SK-N-DZ (cell line): ENCODE measurements at regions not wholly inside any gene's neighbourhood (a gene's known extent, or its start where the extent isn't known, plus 50 kb on each side); places are given as distances from the start of the nearest gene placed in this dataset.
A peak's percentile ranks its signal among the peaks of the same experiment; 100 is the strongest.

Experiments used
- DNase-seq: peaks from one replicate; pipeline ENCODE4 v3.0.0-alpha.2; 2015; ENCODE audit warnings: low spot score

- no peak for DNase-seq
Measured at GRCh38 chr12:20250761-20251160, 117.6 kb upstream of the PDE3A start.

GRCh38 chr12:20257311-20257710, 111.0 kb upstream of the PDE3A start:
- DNase-seq = no peak

- no peak for DNase-seq
Measured at GRCh38 chr12:20259786-20260185, 108.6 kb upstream of the PDE3A start.

- no peak for DNase-seq
Measured at GRCh38 chr12:20260851-20261250, 107.5 kb upstream of the PDE3A start.

- no peak for DNase-seq
Measured at GRCh38 chr12:20262119-20262518, 106.2 kb upstream of the PDE3A start.

GRCh38 chr12:20264026-20264425, 104.3 kb upstream of the PDE3A start:
- no peak for DNase-seq

- DNase-seq = peak; percentile 71
Measured at GRCh38 chr12:20264608-20265114, 103.7 kb upstream of the PDE3A start.

GRCh38 chr12:20268121-20268732, 100.1 kb upstream of the PDE3A start:
- DNase-seq = no peak

GRCh38 chr12:20268771-20269170, 99.6 kb upstream of the PDE3A start:
- no peak for DNase-seq

GRCh38 chr12:20269337-20270067, 98.8 kb upstream of the PDE3A start:
- peak; percentile 95 for DNase-seq

GRCh38 chr12:20270557-20270956, 97.8 kb upstream of the PDE3A start:
- DNase-seq = peak; percentile 18

- DNase-seq = no peak
Measured at GRCh38 chr12:20272161-20272560, 96.2 kb upstream of the PDE3A start.

- DNase-seq = no peak
Measured at GRCh38 chr12:20272801-20273200, 95.5 kb upstream of the PDE3A start.

- no peak for DNase-seq
Measured at GRCh38 chr12:20274008-20274407, 94.3 kb upstream of the PDE3A start.

GRCh38 chr12:20278276-20278675, 90.1 kb upstream of the PDE3A start:
- DNase-seq = no peak

- DNase-seq = no peak
Measured at GRCh38 chr12:20280515-20280914, 87.8 kb upstream of the PDE3A start.

- DNase-seq = no peak
Measured at GRCh38 chr12:20282401-20282800, 85.9 kb upstream of the PDE3A start.

- no peak for DNase-seq
Measured at GRCh38 chr12:20283482-20283881, 84.9 kb upstream of the PDE3A start.

GRCh38 chr12:20289520-20289919, 78.8 kb upstream of the PDE3A start:
- no peak for DNase-seq

- DNase-seq = no peak
Measured at GRCh38 chr12:20300457-20300856, 67.9 kb upstream of the PDE3A start.

GRCh38 chr12:20305470-20305869, 62.9 kb upstream of the PDE3A start:
- DNase-seq = no peak

- no peak for DNase-seq
Measured at GRCh38 chr12:20309504-20310148, 58.7 kb upstream of the PDE3A start.

GRCh38 chr12:20314328-20314727, 54.0 kb upstream of the PDE3A start:
- DNase-seq = no peak
